ENCODE measurements at regions not wholly inside any gene's neighbourhood (a gene's known extent, or its start where the extent isn't known, plus 50 kb on each side); places are given as distances from the start of the nearest gene placed in this dataset.

GRCh38 chr5:43833961-43834360 lies 231.0 kb downstream of the NNT start:
- Histone ChIP-seq H3K9me1 (ENCODE audit: control insufficient read depth, insufficient read depth, low read length) (no peaks in the 10 kb centered on the region), H3K4me2 (ENCODE audit: insufficient read depth, low read length) (no peak overlapping the region), H3K4me3 (no peak overlapping the region), H3K27ac (ENCODE audit: extremely low read depth, low read depth, low read length) (no peak overlapping the region), H3K9me3 (replicated peaks; ENCODE audit: control insufficient read depth, insufficient read depth, low read depth, low read length) (0 out of 2 replicates have a peak, but pooled peaks cover 2% of the 10 kb centered on the region), H3K36me3 (ENCODE audit: control insufficient read depth, insufficient read depth, low read length) (no peaks in the 10 kb centered on the region), H4K20me1 (replicated peaks; ENCODE audit: control insufficient read depth, insufficient read depth, low read length) (no peaks in the 10 kb centered on the region), H3K27me3 (ENCODE audit: control insufficient read depth in 2 of 2, insufficient read depth in 2 of 2, low read length in 2 of 2) (no peaks in the 10 kb centered on the region), H2AFZ (ENCODE audit: low read depth, low read length) (no peak overlapping the region), H3K4me1 (replicated peaks in 1 of 2; ENCODE audit: control insufficient read depth in 2 of 2, insufficient read depth in 2 of 2, low read length in 2 of 2) (no peaks in the 10 kb centered on the region), H3K9ac (ENCODE audit: insufficient read depth in 1 of 2, low read depth in 2 of 2, low read length in 2 of 2) (no peak overlapping the region), H3K79me2 (ENCODE audit: control insufficient read depth, insufficient read depth, low read length) (no peaks in the 10 kb centered on the region)
- ChIA-PET POLR2A (no interaction called here), CTCF (ENCODE audit: low intra/inter-chr PET ratio) (no interaction called here)
- DNase-seq (ENCODE audit: extremely low read depth in 1 of 4, low spot score in 3 of 4) (no peak), FAIRE-seq (no peak), ATAC-seq (no peak)
- TF ChIP-seq CTCFL (IDR thresholded peaks at IDR 0.05; ENCODE audit: borderline replicate concordance, insufficient read depth, low read depth, low read length, poor library complexity, severe bottlenecking) (no peak), SLC30A9 (CRISPR knock-in tag; IDR thresholded peaks at IDR 0.05) (no peak), NEUROD1 (IDR thresholded peaks at IDR 0.05; ENCODE audit: borderline replicate concordance, low read depth, low read length, partially characterized antibody) (no peak), KAT8 (IDR thresholded peaks at IDR 0.05; ENCODE audit: low read depth) (no peak), PTTG1 (tag; IDR thresholded peaks at IDR 0.05; ENCODE audit: low read depth) (no peak), ETS2 (tag; IDR thresholded peaks at IDR 0.05; ENCODE audit: borderline replicate concordance, poor library complexity, severe bottlenecking) (no peak), CHD2 (IDR thresholded peaks at IDR 0.05; ENCODE audit: low read depth, low read length) (no peak), ID3 (CRISPR knock-in tag; IDR thresholded peaks at IDR 0.05) (no peak), ID3 (tag; IDR thresholded peaks at IDR 0.05) (no peak), CXXC5 (CRISPR knock-in tag; IDR thresholded peaks at IDR 0.05) (no peak), NRF1 (conservative IDR thresholded peaks at IDR 0.05 in 1 of 2, IDR thresholded peaks at IDR 0.05 in 1 of 2) (no peak), ZNF239 (CRISPR knock-in tag; IDR thresholded peaks at IDR 0.05) (no peak), STAT6 (CRISPR knock-in tag; IDR thresholded peaks at IDR 0.05) (no peak), ZNF140 (CRISPR knock-in tag; IDR thresholded peaks at IDR 0.05) (no peak), ZNF274 (IDR thresholded peaks at IDR 0.05; ENCODE audit: borderline replicate concordance, low read depth, low read length) (no peak), TAF1 (IDR thresholded peaks at IDR 0.05; ENCODE audit: control insufficient read depth, extremely low read depth, insufficient read depth, low read length, severe bottlenecking) (no peak), BACH1 (tag; IDR thresholded peaks at IDR 0.05) (no peak), CBFA2T3 (IDR thresholded peaks at IDR 0.05) (no peak), ZNF175 (CRISPR knock-in tag; IDR thresholded peaks at IDR 0.05; ENCODE audit: low read depth) (no peak), ELF4 (CRISPR knock-in tag; IDR thresholded peaks at IDR 0.05) (no peak)
- intact Hi-C loops (cut with micrococcal nuclease) = no loop called here
- no TSS peak for BruUV-seq (replicated peaks)
- WGBS (ENCODE audit: insufficient coverage, low coverage, missing lambda C conversion rate) = 11% methylated on average over 1 of the region's 1 CpG
- in situ Hi-C loops (cut with MboI) = no loop called here
